HG03520 (cell line): ENCODE measurements at regions not wholly inside any gene's neighbourhood (a gene's known extent, or its start where the extent isn't known, plus 50 kb on each side); places are given as distances from the start of the nearest gene placed in this dataset.

Experiments used
- ATAC-seq: cut with Tn5 transposase; IDR thresholded peaks from one replicate; pipeline ENCODE4 v1.9.1; 2021; ENCODE audit warnings: mild to moderate bottlenecking, moderate library complexity; ENCODE audit not compliant: unreplicated experiment

DNA sequence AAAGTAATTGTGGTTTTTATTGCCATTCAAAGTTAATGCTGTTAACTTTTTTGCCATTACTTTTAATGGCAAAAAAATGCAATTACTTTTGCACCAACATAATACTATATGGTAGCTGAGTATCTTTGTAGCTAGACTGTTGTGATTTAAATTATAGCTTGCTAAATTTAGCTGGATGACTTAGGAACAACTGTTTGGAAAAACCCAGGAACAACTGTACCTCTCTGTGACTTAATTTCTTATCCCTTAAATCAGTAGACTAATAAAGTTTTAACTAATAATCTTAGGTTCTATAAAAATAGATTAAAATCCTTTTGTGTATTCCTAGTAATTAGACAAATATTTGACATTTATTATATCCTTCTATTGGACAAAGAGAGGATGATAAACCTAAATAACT is 268.2 kb downstream of the TENT5A start:
- ATAC-seq: no peak

DNA sequence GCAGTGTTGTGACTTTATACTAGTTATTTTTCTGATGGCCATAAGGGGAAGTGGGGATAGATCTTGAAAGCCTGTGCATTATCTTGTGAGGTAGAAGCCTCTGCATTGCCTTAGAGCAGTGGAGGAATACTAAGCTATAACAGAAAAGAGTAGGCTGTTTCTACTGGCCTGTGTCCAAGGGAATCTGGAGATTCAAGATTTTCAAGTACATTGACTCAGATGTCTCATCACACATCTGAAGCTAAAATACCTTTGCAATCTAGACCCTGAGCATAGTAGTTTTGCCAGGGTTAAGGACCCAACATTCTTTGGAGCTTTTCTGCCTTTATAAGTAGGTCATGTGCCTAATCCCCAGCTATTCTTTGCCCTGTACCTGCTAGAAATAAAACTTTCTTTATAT is 272.3 kb downstream of the TENT5A start:
- ATAC-seq: no peak

DNA sequence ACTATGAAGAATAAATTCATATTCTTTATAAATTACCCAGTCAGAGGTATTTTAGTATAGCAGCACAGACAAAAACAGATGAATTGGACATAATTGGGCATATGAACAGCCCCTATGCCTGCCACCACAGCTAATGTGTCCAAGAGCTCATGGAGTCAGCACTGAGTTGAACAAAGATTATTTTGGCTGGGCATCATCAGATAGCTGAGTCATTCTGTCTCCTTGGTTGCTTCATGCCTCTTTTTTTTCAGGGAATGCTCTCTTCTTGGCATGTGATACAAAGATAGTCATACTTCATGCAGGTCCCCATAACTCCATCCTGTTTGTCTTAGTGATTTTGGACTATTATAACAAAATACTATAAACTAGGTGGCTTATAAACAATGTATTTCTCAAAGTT is 275.6 kb downstream of the TENT5A start:
- ATAC-seq: no peak

DNA sequence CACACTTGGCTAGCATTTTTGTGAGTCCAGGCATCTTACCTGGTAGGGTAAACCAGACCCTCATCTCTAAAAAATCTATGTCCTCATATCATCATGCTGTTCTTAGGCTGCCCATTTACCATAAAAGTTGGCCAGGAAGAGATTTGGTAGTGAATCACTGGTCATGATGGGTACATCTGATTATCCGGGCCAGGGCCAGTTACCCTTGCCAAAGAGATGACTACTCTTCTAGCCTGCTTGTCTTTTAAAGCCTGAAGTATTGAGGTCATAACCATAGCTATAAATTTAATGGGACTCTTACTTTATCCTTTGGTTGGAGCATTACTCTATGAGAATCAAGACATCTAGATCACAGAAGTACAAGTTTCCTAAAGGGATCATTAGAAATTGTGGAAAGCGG is 276.8 kb downstream of the TENT5A start:
- no peak for ATAC-seq

DNA sequence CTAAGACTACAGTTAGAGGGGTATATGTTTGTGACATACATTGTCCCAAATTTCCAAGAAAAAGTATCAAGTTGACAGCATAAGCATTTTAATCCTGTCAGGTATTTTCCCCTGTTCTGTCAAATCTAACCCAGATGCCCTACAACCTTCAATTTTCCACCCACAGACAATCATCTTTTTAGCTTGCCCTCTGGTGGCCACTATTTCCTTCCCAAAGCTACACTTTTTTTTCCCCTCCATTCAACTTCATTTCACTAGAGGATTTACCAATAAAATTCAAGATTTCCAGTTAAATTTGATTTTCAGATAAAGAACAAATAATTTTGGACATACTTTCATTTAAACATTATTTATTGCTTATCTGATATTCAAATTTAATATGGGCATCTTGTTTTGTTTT is 286.6 kb downstream of the TENT5A start:
- ATAC-seq: no peak

DNA sequence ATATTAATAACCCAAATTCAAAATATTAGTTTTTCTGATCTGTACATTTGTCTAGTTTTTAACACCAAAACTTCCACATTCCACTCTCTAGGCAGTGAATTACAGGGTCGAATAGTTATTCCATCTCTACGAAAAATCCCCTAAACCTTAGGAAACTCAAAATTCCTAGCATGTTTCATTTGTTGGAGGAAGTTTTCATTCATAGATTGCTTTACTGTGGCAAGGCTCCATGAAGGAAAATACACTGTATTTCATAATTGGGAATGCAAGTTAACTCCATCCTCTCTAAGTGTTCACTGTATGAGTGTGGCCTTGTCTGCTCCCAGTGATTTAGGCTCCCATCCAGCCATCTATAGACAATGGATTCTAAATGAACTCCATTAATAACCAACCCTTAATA is 296.1 kb downstream of the TENT5A start:
- ATAC-seq: no peak

DNA sequence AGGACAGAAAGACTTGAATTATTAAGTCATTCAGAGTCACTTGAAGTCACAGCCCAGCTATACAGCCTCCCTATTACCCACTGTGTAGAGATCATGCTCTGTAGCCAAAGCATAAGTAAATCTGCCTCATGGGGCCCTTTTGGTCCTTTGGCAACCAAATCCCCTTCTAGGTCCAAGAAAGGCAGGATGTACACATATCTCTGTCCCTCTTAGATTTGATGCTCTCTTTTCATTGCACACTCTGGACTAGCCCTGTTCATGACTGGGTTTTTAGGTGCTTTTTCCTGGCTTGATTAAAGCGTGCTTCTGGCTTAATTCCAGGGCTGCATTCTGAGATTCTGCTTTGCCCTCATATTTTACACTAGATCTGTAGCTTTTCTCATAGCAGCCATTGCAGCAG is 296.8 kb downstream of the TENT5A start:
- ATAC-seq: no peak

DNA sequence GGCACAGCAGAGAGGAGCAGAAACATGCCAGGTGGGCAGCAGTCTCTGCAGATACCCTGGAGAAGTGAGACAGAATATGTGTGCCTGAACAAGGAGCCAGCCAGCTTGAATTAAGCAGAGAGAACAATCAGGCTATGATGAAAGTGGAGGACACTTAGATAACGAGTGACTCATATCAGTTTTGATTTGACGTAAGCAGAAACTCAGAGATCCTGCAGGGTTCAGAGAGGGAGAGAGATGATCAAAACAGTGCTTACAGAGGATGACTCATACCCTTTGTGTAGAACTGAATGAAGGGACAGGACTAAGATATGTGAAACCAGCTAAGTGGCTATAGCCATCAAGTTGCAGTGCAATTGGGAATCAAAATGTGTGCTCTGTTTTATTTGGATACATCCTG is 300.7 kb downstream of the TENT5A start:
- ATAC-seq: peak; percentile 91

DNA sequence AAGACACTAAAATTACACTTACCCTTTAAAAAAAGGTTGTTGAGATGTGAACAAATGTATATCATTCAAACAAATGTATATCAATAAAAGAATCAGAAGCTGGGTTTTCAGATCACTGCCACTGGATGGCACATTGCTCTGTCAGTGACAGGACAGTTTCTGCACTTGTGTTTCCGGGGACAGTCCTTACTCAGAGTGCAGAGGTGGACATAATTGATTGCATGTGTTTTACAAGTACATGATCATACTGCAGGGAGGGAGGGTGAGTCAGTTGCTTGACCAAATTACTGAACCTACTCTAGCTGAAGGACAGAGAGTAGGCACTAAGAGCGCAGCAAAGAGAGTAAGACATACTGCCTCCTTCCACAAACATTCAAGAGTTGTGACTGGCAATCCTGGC is 302.3 kb downstream of the TENT5A start:
- ATAC-seq: no peak

DNA sequence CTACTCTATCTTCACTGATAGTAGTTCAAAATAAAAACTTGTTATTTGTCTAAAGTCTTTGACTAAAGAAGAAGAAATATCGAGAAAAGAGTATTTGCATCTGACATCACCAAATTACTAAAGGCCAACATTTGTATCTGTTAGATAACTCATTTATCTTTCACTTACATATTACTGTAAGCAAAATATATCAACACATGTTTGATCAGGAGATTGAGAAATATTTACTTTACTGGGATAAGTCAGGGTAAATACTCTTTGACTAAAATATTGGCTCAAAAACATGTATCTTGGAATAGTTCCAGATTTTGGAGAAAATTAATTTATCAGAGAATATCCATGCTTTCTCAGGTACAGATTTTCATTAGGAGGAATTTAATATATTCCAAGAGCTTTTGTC is 306.0 kb downstream of the TENT5A start:
- no peak for ATAC-seq

DNA sequence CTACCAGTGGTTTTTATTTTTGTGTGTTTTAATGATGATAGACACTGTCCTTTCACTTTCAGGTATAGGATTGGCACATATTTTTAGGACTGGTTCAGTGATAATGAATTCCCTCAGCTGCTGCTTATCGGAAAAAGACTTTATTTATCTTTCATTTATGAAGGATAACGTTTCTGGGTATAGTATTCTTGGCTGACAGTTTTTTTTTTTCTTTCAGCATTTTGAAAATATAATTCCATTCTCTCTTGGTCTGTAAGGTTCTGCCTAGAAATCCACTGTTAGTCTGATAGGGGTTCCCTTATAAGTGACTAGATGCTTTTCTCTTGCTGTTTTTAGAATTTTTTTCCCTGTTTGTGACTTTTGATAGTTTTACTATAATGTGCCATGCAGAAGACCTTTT is 313.1 kb downstream of the TENT5A start:
- no peak for ATAC-seq

DNA sequence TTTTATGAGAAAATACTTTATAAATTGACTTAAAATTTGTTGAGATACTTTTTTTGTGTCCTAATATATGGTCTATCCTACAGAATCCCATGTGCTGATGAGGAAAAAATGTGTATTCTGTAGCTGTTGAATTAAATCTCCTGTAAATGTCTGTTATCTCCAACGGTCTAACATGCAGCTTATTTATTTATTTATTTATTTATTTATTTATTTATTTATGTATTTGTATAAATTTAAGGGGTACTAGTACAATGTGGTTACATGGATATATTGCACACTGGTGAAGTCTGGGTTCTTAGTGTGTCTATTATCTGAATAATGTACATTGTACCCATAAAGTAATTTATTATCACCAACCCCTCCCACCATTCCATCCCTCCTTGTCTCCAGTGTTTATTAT is 315.5 kb downstream of the TENT5A start:
- ATAC-seq: no peak

DNA sequence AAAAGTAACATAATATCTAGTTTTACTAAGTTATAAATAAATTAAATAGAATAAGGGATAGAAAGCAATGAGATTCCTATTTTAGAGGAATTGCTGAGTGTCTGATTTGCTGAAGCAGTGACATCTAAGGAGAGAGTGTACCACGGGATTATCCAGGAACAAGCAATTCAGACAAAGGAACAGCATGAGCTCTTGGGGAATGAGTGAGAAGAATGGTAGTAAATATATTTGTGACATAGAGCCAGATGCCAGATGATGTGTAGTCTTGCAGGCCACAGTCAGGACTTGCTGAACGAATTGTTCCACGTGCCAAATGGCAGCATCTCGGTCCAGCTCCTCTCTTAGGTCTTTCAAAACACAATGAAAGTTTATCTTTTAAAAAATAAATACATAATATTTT is 339.2 kb downstream of the TENT5A start:
- ATAC-seq: no peak

DNA sequence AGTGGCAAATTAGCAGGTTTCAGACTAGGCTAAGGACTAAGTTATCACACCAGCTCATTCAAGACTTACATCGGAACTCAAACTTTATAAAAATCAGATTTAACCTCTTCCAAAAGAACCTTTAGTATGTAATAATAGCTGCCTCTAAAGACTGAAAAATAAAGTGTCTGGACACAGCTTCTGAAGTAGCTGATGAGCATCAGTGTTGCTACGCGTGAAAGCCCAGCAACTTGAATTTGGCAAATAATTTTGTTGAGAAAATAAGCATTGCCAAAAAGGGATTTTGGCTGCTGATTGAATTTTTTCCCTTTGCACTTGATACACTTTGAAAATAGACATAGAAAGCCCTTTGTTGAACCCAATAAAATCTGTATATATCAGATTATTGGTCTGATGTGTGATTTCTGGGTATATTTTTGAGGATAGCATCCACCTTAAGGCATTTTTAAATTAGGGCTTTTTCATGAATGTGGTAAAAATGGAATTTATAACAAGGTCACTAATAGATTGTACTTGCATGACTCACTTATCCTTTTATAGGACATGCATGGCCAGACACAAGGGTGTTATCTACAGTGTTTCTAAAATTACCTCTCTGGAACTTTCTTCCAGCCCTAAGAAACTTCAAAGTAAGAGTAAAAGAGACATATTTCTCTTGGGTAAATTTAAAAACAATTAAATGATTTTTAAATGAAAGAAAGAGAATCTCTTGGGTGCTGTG is 350.4 kb downstream of the TENT5A start:
- ATAC-seq: no peak

DNA sequence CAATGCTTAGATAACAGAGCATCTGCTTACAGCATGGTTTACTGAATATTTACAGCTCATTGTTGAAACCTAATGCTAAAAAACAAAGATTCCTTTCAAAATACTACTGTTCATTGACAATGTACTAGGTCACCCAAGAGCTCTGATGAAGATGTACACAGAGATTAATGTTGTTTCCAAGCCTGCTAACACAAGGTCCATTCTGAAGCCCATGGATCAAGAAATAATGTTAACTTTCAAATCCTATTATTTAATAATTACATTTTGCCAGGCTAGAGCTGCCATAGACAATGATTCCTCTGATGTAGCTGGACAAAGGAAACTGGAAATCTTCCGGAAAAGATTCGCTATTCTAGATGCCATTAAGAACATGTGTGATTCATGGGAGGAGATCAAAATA is 355.6 kb downstream of the TENT5A start:
- ATAC-seq: no peak

DNA sequence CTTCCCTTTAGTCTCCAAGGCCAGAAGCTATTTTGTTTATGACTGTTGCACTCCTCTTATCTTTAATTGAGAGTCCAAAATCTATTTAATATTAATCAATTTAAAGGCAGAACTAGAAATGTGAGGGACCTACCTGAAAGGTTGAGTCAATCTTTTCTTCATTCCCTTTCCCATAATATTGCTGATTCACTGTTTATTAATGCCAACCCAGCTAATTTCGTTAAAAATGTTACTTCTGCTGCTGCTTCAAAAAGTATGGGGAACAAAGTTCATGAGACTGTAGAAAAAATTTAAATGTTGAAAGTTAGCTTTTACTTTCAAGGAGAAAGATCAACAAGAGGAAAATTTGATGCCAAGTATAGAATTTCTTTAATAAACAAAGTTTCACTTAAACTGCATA is 365.3 kb downstream of the TENT5A start:
- no peak for ATAC-seq

DNA sequence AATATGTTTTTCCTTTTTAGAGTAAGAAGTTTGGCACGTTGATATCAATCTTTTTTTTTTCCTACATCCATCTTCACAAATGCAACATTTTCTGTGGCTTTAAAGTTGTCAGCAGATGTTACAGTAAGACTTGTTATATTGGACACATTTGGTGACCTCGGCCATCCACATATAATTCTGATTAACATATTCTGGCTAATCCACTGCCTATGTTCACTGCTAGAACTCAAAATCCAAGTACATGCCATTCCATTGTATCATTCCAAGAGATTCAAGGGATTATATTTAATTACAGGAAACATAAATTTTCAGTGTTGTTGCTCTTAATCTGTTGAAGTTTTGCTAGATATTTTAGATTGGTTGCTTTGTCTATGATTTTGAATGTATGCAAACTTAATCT is 367.6 kb downstream of the TENT5A start:
- no peak for ATAC-seq

DNA sequence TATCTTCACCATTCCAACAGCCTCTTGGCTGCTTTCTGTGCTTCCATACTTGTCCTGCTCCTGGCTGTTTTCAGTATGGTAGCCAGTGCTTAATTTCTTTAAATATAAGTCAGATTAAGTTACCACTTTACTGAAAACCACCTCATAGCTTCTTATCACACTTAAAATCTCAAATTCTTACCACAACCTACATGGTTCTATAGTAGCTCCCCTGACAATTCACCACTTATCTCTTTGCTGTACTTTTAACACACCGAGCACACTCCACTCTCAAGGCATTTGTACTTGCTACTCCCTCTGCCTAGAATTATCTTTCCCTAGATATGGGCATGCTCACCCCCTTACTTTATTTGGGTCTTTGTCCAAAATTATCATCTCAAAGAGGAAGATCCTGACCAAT is 369.0 kb downstream of the TENT5A start:
- ATAC-seq: no peak

DNA sequence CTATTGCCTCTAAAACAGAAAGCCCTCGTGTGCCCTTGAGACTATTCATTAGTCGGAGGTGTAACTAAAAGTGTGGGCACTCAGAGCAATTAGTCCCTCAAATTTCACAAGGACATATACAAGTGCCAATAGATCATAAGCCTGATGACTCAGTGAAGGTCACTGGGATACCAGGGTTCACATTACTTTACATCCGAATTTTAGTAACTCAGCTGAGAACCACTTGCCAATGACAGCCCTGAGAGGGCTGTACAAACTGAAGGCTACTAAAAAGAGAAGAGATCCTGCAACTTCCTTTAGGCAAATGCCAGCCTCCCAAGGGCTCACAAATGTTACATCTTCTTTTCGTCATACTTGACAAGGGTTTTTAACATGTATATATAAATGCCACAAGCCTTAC is 369.6 kb downstream of the TENT5A start:
- ATAC-seq: no peak

DNA sequence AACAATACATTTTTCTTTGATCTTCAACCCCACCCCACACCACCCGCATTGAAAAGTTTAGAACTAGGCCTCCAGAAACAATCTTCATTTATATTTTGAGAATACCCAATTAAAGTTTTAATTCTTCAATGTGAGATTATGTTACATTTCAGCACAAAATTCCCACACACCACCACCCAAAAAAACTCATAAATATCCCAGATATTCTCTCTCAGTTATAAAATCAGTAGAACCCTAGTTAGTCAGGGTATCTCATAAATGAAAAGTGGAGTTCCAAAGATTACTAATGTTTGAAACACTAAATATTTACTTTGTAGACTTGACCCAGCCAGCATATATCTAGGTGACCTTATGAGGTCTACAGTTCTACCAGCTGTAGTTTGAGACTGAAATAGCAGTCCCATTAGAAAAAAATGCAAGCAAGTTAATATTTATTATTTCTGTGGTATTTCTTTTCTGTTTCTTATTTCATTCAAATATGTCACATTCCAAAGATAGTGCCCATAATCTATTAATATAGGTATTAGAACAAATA is 371.0 kb downstream of the TENT5A start:
- ATAC-seq: no peak

DNA sequence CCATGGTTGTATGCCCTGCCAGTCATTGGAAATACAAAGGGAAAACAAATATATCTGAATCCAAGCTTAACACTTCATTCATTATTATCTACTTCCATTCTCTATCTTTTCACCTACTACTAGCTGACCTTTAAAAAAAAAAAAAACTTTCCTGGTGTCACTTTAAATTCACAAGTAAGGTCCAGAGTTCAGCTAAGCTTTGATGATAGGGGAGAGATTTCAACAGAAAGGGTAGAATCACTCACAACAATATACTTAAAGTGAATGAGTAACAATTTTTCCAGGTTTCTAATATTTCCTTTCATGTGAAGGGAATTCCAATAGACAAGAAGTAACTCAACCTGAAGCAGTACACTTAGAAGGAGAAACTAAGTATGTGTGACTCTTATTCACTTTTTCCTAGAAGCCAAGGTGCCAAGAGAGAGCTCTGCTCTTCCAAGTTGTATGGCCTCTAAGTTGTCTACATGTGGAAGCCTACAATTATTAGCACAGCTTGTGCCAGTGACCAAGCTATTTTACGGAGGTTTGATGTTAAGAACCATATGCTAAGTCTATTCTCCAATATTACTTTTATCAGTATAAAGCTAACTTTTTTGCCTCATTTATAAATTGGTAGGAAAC is 371.7 kb downstream of the TENT5A start:
- ATAC-seq: no peak

DNA sequence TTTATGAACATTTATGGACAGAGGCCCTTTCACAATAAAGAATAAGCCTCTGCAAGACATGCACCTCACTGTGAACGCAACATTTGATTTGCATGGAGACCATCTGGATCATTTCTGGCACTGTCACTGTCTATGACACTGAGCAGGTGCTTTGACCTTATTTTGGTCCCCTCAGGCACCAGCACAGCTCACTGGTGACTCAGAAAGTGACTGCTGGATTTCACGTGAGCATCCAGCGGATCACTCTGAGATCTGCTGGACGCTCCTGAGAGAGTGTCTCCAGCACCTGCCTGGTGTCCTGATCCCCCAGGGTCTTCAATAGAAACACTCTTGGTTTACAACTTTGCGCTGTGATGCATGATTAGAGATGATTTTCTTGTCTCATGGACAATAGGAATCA is 375.7 kb downstream of the TENT5A start:
- no peak for ATAC-seq

DNA sequence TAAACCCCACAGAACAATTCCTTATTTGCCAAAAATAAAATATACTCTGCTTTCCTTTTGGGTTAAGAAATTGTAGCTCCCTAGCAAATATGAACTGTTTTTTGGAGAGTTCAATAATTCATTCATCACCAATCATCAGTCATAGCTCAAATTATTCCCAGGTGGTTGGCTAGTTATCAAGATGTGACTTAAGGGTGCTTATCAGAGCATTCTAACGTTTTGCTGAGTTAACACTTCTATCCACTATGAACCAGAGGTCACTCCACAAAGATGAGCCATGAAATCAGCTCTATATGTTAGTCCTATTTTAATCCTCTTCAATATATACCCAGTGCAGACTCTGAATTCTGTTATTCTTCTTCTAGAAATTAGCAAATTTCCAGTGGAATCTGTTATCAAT is 379.1 kb downstream of the TENT5A start:
- no peak for ATAC-seq
